MM.1S (cell line): ENCODE measurements at regions not wholly inside any gene's neighbourhood (a gene's known extent, or its start where the extent isn't known, plus 50 kb on each side); places are given as distances from the start of the nearest gene placed in this dataset.

Source experiments
- EZH2 ChIP-seq: fragments of 300-600 bp; sonication (generic); optimal IDR thresholded peaks from 2 replicates; pipeline ENCODE3; 2017; ENCODE audit warnings: low read depth, mild to moderate bottlenecking, antibody characterized with exemption, low read length, mixed read lengths
- EZH2phosphoT487 ChIP-seq: fragments of 300-600 bp; sonication (generic); IDR thresholded peaks from 2 replicates; pipeline ENCODE4 v1.6.1; 2018; ENCODE audit warnings: antibody characterized with exemption, low read length
- TF ChIP-seq, protein P1 (sequence below): fragments of 300-600 bp; sonication (generic); IDR thresholded peaks from 2 replicates; pipeline ENCODE4 v1.5.1; 2016; ENCODE audit warnings: antibody characterized with exemption, low read length, mixed read lengths

- TF ChIP-seq, protein P1, sequence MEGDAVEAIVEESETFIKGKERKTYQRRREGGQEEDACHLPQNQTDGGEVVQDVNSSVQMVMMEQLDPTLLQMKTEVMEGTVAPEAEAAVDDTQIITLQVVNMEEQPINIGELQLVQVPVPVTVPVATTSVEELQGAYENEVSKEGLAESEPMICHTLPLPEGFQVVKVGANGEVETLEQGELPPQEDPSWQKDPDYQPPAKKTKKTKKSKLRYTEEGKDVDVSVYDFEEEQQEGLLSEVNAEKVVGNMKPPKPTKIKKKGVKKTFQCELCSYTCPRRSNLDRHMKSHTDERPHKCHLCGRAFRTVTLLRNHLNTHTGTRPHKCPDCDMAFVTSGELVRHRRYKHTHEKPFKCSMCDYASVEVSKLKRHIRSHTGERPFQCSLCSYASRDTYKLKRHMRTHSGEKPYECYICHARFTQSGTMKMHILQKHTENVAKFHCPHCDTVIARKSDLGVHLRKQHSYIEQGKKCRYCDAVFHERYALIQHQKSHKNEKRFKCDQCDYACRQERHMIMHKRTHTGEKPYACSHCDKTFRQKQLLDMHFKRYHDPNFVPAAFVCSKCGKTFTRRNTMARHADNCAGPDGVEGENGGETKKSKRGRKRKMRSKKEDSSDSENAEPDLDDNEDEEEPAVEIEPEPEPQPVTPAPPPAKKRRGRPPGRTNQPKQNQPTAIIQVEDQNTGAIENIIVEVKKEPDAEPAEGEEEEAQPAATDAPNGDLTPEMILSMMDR = no peak
- TF ChIP-seq EZH2phosphoT487 (no peak), EZH2 (no peak)
Observed at GRCh38 chr14:40402957-40403356, 970.7 kb upstream of the FBXO33 start.
